Liver (tissue), 8 donors: ENCODE measurements at regions not wholly inside any gene's neighbourhood (a gene's known extent, or its start where the extent isn't known, plus 50 kb on each side); places are given as distances from the start of the nearest gene placed in this dataset.

Experiments used
- DNase-seq: peaks from one replicate; pipeline ENCODE4 v3.0.0-alpha.2; 2017; ENCODE audit warnings: low spot score
- H3K27ac ChIP-seq, 2 donors: one replicate each; pipeline ENCODE4 v1.7.0; 2013; ENCODE audit warnings: inconsistent platforms in 2 of 2, low read length in 2 of 2, control low read depth in 1 of 2, low read depth in 1 of 2, mild to moderate bottlenecking in 1 of 2
- H3K27me3 ChIP-seq, 4 donors: one replicate each; pipeline versions ENCODE4 v1.6.1 to v1.7.0; 2013; ENCODE audit warnings: low read length in 3 of 4, inconsistent platforms in 1 of 4, mild to moderate bottlenecking in 1 of 4, moderate library complexity in 1 of 4; ENCODE audit not compliant: control insufficient read depth in 4 of 4, insufficient read depth in 4 of 4
- H3K36me3 ChIP-seq, 4 donors: one replicate each; pipeline versions ENCODE4 v1.6.1 to v1.7.0; 2013; ENCODE audit warnings: low read length in 3 of 4, mild to moderate bottlenecking in 3 of 4, low read depth in 1 of 4, moderate library complexity in 1 of 4; ENCODE audit not compliant: control insufficient read depth in 4 of 4, insufficient read depth in 3 of 4
- H3K4me1 ChIP-seq, 4 donors: one replicate each; pipeline versions ENCODE4 v1.6.1 to v1.7.0; 2013; ENCODE audit warnings: low read length in 3 of 4, mild to moderate bottlenecking in 3 of 4, moderate library complexity in 1 of 4; ENCODE audit not compliant: control insufficient read depth in 4 of 4, insufficient read depth in 4 of 4
- H3K4me3 ChIP-seq, 3 donors: one replicate each; pipeline versions ENCODE4 v1.6.1 to v1.7.0; 2013; ENCODE audit warnings: low read length in 3 of 3, control low read depth in 1 of 3, low read depth in 1 of 3, mild to moderate bottlenecking in 1 of 3
- H3K9ac ChIP-seq, 2 donors: one replicate each; pipeline ENCODE4 v1.7.0; 2013; ENCODE audit warnings: low read length in 2 of 2, mild to moderate bottlenecking in 2 of 2, moderate library complexity in 2 of 2, control low read depth in 1 of 2, low read depth in 1 of 2
- H3K9me3 ChIP-seq, 4 donors: one replicate each; pipeline versions ENCODE4 v1.6.1 to v1.7.0; 2013; ENCODE audit warnings: low read length in 3 of 4; ENCODE audit not compliant: control insufficient read depth in 4 of 4
- CTCF ChIP-seq: fragments of 150-350 bp; IDR thresholded peaks from 2 replicates; pipeline ENCODE4 v1.5.1; 2017; ENCODE audit warnings: improper control_type of control experiment, low read depth, low read length; ENCODE audit not compliant: missing input control
- EGR1 ChIP-seq, 2 donors: IDR thresholded peaks; 2 replicates each; pipeline ENCODE4 v1.6.1; 2016 to 2018; ENCODE audit warnings: antibody characterized with exemption in 2 of 2, low read depth in 2 of 2
- FOXA1 ChIP-seq: IDR thresholded peaks from 2 replicates; pipeline ENCODE4 v1.6.1; 2016; ENCODE audit warnings: antibody characterized with exemption
- FOXA2 ChIP-seq: IDR thresholded peaks from 2 replicates; pipeline ENCODE4 v1.6.1; 2016; ENCODE audit warnings: antibody characterized with exemption
- GABPA ChIP-seq, 2 donors: IDR thresholded peaks in 1 of 2; conservative IDR thresholded peaks in 1 of 2; 2 replicates each; pipeline ENCODE4 v1.6.1; 2016; ENCODE audit warnings: antibody characterized with exemption in 2 of 2, mild to moderate bottlenecking in 1 of 2, moderate library complexity in 1 of 2
- HNF4A ChIP-seq, 2 donors: conservative IDR thresholded peaks; 2 replicates each; pipeline ENCODE4 v1.6.1; 2016; ENCODE audit warnings: antibody characterized with exemption in 2 of 2, mild to moderate bottlenecking in 2 of 2
- HNF4G ChIP-seq: IDR thresholded peaks from 2 replicates; pipeline ENCODE4 v1.6.1; 2016; ENCODE audit warnings: antibody characterized with exemption
- JUND ChIP-seq, 2 donors: IDR thresholded peaks; 2 replicates each; pipeline ENCODE4 v1.6.1; 2016; ENCODE audit warnings: antibody characterized with exemption in 2 of 2
- MAX ChIP-seq: IDR thresholded peaks from 2 replicates; pipeline ENCODE4 v1.6.1; 2016; ENCODE audit warnings: antibody characterized with exemption
- NR2F2 ChIP-seq: IDR thresholded peaks from 2 replicates; pipeline ENCODE4 v1.6.1; 2016; ENCODE audit warnings: antibody characterized with exemption
- RAD21 ChIP-seq, 2 donors: IDR thresholded peaks; 2 replicates each; pipeline ENCODE4 v1.6.1; 2016; ENCODE audit warnings: antibody characterized with exemption in 2 of 2, mild to moderate bottlenecking in 2 of 2
- REST ChIP-seq: IDR thresholded peaks from 2 replicates; pipeline ENCODE4 v1.6.1; 2016; ENCODE audit warnings: antibody characterized with exemption, mild to moderate bottlenecking
- RXRA ChIP-seq, 2 donors: IDR thresholded peaks; 2 replicates each; pipeline ENCODE4 v1.6.1; 2017 to 2018; ENCODE audit warnings: antibody characterized with exemption in 2 of 2, mild to moderate bottlenecking in 1 of 2
- SP1 ChIP-seq: IDR thresholded peaks from 2 replicates; pipeline ENCODE4 v1.6.1; 2018; ENCODE audit warnings: antibody characterized with exemption, mild to moderate bottlenecking
- TAF1 ChIP-seq: conservative IDR thresholded peaks from 2 replicates; pipeline ENCODE4 v1.6.1; 2016; ENCODE audit warnings: antibody characterized with exemption, mild to moderate bottlenecking
- YY1 ChIP-seq: IDR thresholded peaks from 2 replicates; pipeline ENCODE4 v1.6.1; 2016; ENCODE audit warnings: antibody characterized with exemption, mild to moderate bottlenecking
- ZBTB33 ChIP-seq: IDR thresholded peaks from 2 replicates; pipeline ENCODE4 v1.6.1; 2016; ENCODE audit warnings: antibody characterized with exemption
- WGBS: extraction: QIAGEN DNeasy Blood & Tissue Kit; methylation state at CpG from one replicate; pipeline ENCODE4 v1.1.7; 2013; 5-methylcytosine and 5-hydroxymethylcytosine counted together
- TF ChIP-seq, protein P1 (sequence below): IDR thresholded peaks from 2 replicates; pipeline ENCODE4 v1.6.1; 2016; ENCODE audit warnings: antibody characterized with exemption
- donor health status: healthy.
- donor health status: healthy.
- donor health status: healthy.
- donor health status: healthy.
- donor health status: healthy.

- Histone ChIP-seq H3K36me3 (no peaks in the 10 kb centered on the region), H3K9ac (no peak overlapping the region), H3K9me3 (no peaks in the 10 kb centered on the region), H3K4me1 (no peaks in the 10 kb centered on the region), H3K27ac (no peak overlapping the region), H3K27me3 (peaks cover 0 to 4% (median 0%) of the 10 kb centered on the region in 4 donors), H3K4me3 (no peak overlapping the region)
- TF ChIP-seq HNF4A (conservative IDR thresholded peaks at IDR 0.05) = no peak
- no peak for TF ChIP-seq JUND (IDR thresholded peaks at IDR 0.05)
- no peak for TF ChIP-seq HNF4G
- TF ChIP-seq GABPA (IDR thresholded peaks at IDR 0.05 in 1 of 2, conservative IDR thresholded peaks at IDR 0.05 in 1 of 2) = no peak
- TF ChIP-seq EGR1 (IDR thresholded peaks at IDR 0.05; ENCODE audit: low read depth in 2 of 2) = no peak
- no peak for DNase-seq
- 59% methylated on average over 9 of the region's 9 CpGs for WGBS
These were observed 243.0 kb upstream of the GLI3 start for GRCh38 chr7:42479816-42480633.

DNA sequence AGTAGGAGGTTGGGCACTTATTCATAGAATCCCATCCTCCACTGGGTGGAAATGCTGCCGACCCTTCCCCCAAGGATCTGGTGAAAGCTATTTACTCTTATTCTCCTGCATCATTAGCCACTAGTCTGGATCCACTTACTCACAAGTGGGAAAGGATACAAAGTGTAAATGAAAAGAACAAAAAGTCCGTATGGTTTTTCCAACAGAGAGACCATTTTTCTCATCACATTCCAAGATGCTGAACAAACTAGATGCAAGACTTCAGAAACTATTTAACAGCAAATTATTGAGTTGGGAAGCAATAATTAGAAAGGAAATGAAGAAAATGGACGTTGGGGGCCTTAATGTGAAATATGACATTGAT is 242.4 kb upstream of the GLI3 start:
- WGBS = 52% methylated on average over 3 of the region's 3 CpGs
- Histone ChIP-seq H3K9me3 (no peaks in the 10 kb centered on the region), H3K4me1 (no peaks in the 10 kb centered on the region), H3K36me3 (no peaks in the 10 kb centered on the region), H3K27ac (no peak overlapping the region), H3K27me3 (peaks cover 0 to 4% (median 0%) of the 10 kb centered on the region in 4 donors), H3K4me3 (no peak overlapping the region), H3K9ac (no peak overlapping the region)
- DNase-seq = no peak
- TF ChIP-seq JUND (IDR thresholded peaks at IDR 0.05) = no peak
- TF ChIP-seq SP1 = no peak
- no peak for TF ChIP-seq CTCF
- no peak for TF ChIP-seq TAF1
- no peak for TF ChIP-seq HNF4A (conservative IDR thresholded peaks at IDR 0.05)
- no peak for TF ChIP-seq MAX
- TF ChIP-seq NR2F2 = no peak
- no peak for TF ChIP-seq GABPA (IDR thresholded peaks at IDR 0.05 in 1 of 2, conservative IDR thresholded peaks at IDR 0.05 in 1 of 2)
- TF ChIP-seq ZBTB33 = no peak
- TF ChIP-seq RXRA (IDR thresholded peaks at IDR 0.05) = no peak
- TF ChIP-seq RAD21 (IDR thresholded peaks at IDR 0.05) = no peak
- TF ChIP-seq EGR1 (IDR thresholded peaks at IDR 0.05; ENCODE audit: low read depth in 2 of 2) = no peak
- TF ChIP-seq, protein P1, sequence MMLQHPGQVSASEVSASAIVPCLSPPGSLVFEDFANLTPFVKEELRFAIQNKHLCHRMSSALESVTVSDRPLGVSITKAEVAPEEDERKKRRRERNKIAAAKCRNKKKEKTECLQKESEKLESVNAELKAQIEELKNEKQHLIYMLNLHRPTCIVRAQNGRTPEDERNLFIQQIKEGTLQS = no peak
- no peak for TF ChIP-seq REST
- TF ChIP-seq FOXA2 = no peak
- no peak for TF ChIP-seq HNF4G
- no peak for TF ChIP-seq FOXA1
- TF ChIP-seq YY1 = no peak
